ENCODE measurements at regions not wholly inside any gene's neighbourhood (a gene's known extent, or its start where the extent isn't known, plus 50 kb on each side); places are given as distances from the start of the nearest gene placed in this dataset.
"Not testable (repeated sequence)": the region's sequence is repeated elsewhere in the genome, so short reads cannot be mapped to it uniquely, and the experiment has no call there.

GRCh38 chr1:56120021-56120420 lies 459.3 kb downstream of the PLPP3 start:
- no peak for DNase-seq (ENCODE audit: low read depth in 2 of 2)

GRCh38 chr1:56118676-56119075 lies 460.7 kb downstream of the PLPP3 start:
- DNase-seq (ENCODE audit: low read depth in 2 of 2) = not testable (repeated sequence)

- DNase-seq (ENCODE audit: low read depth in 2 of 2) = no peak
Observed at GRCh38 chr1:56115701-56116100, 463.7 kb downstream of the PLPP3 start.

GRCh38 chr1:56113679-56114078 lies 465.7 kb downstream of the PLPP3 start:
- DNase-seq (ENCODE audit: low read depth in 2 of 2) = no peak

- DNase-seq (ENCODE audit: low read depth in 2 of 2) = no peak
Observed at GRCh38 chr1:56107275-56107638, 472.1 kb downstream of the PLPP3 start.

- no peak for DNase-seq (ENCODE audit: low read depth in 2 of 2)
Observed at GRCh38 chr1:56106531-56107274, 472.7 kb downstream of the PLPP3 start.

- no peak for DNase-seq (ENCODE audit: low read depth in 2 of 2)
Observed at GRCh38 chr1:56105397-56105796, 474.0 kb downstream of the PLPP3 start.

- DNase-seq (ENCODE audit: low read depth in 2 of 2) = no peak
Observed at GRCh38 chr1:56099766-56100265, 479.5 kb downstream of the PLPP3 start.

GRCh38 chr1:56098946-56099345 lies 480.4 kb downstream of the PLPP3 start:
- DNase-seq (ENCODE audit: low read depth in 2 of 2) = no peak

- DNase-seq (ENCODE audit: low read depth in 2 of 2) = no peak
Observed at GRCh38 chr1:56097713-56098112, 481.6 kb downstream of the PLPP3 start.

GRCh38 chr1:56095696-56096665 lies 483.4 kb downstream of the PLPP3 start:
- DNase-seq (ENCODE audit: low read depth in 2 of 2) = no peak

GRCh38 chr1:56094168-56094567 lies 485.2 kb downstream of the PLPP3 start:
- DNase-seq (ENCODE audit: low read depth in 2 of 2) = no peak

- DNase-seq (ENCODE audit: low read depth in 2 of 2) = no peak
Observed at GRCh38 chr1:56092684-56093570, 486.4 kb downstream of the PLPP3 start.

- DNase-seq (ENCODE audit: low read depth in 2 of 2) = not testable (repeated sequence)
Observed at GRCh38 chr1:56089826-56090225, 489.5 kb downstream of the PLPP3 start.

- DNase-seq (ENCODE audit: low read depth in 2 of 2) = no peak
Observed at GRCh38 chr1:56084246-56084645, 495.1 kb downstream of the PLPP3 start.

GRCh38 chr1:56081736-56082135 lies 497.6 kb downstream of the PLPP3 start:
- DNase-seq (ENCODE audit: low read depth in 2 of 2) = no peak

GRCh38 chr1:56081173-56081572 lies 498.2 kb downstream of the PLPP3 start:
- DNase-seq (ENCODE audit: low read depth in 2 of 2) = no peak

GRCh38 chr1:56080123-56080522 lies 499.2 kb downstream of the PLPP3 start:
- DNase-seq (ENCODE audit: low read depth in 2 of 2) = no peak

- DNase-seq (ENCODE audit: low read depth in 2 of 2) = no peak
Observed at GRCh38 chr1:56079391-56079790, 500.0 kb downstream of the PLPP3 start.

GRCh38 chr1:56077206-56077605 lies 502.2 kb downstream of the PLPP3 start:
- no peak for DNase-seq (ENCODE audit: low read depth in 2 of 2)

- DNase-seq (ENCODE audit: low read depth in 2 of 2) = no peak
Observed at GRCh38 chr1:56074007-56074651, 505.2 kb downstream of the PLPP3 start.
